B cell (primary cell): ENCODE measurements at regions not wholly inside any gene's neighbourhood (a gene's known extent, or its start where the extent isn't known, plus 50 kb on each side); places are given as distances from the start of the nearest gene placed in this dataset.

ENCODE experiments used
- ATAC-seq: fragments of 200-7000 bp; cut with Tn5 transposase; one replicate; pipeline ENCODE4 v1.10.0; 2021; ENCODE audit warnings: low read depth, mild to moderate bottlenecking, moderate number of reproducible peaks, moderate library complexity
- CTCF ChIA-PET: fragments of 350-600 bp; sonication (Branson Sonifier 250); formaldehyde crosslinking; loops from one replicate; lab custom pipeline; 2021; ENCODE audit warnings: antibody characterized with exemption, inconsistent platforms; lab: Charles Lee
- POLR2A ChIA-PET: fragments of 350-600 bp; sonication (Branson Sonifier 250); formaldehyde crosslinking; loops from one replicate; lab custom pipeline; 2021; ENCODE audit warnings: antibody characterized with exemption; lab: Charles Lee
- DNase-seq: peaks from one replicate; pipeline ENCODE4 v3.0.0; 2013
- H2AFZ ChIP-seq: 2 replicates; pipeline ENCODE4 v1.6.1; 2012; ENCODE audit warnings: mild to moderate bottlenecking, low read depth, low read length; ENCODE audit not compliant: insufficient read depth, poor library complexity, severe bottlenecking
- H3K27ac ChIP-seq, 2 donors: 1 replicate in 1 of 2; 2 replicates in 1 of 2; pipeline ENCODE4 v1.5.1; 2012 to 2013; ENCODE audit warnings: low read length in 2 of 2, mild to moderate bottlenecking in 2 of 2, moderate library complexity in 1 of 2
- H3K27me3 ChIP-seq, 4 experiments: fragments of 200-600 bp in 1 of 4; sonication (generic) in 1 of 4; replicated peaks in 1 of 4; 1 replicate in 2 of 4; 2 replicates in 2 of 4; pipeline versions ENCODE4 v1.6.1 to v1.7.0; 2013 to 2016; ENCODE audit warnings: low read length in 3 of 4, mild to moderate bottlenecking in 2 of 4, mixed read lengths in 1 of 4, moderate library complexity in 1 of 4; ENCODE audit not compliant: insufficient read depth in 4 of 4, control insufficient read depth in 3 of 4; ENCODE audit errors: control extremely low read depth in 1 of 4
- H3K36me3 ChIP-seq, 2 experiments: replicated peaks in 1 of 2; 1 replicate in 1 of 2; 2 replicates in 1 of 2; pipeline versions ENCODE4 v1.6.1 to v1.7.1; 2013; ENCODE audit warnings: low read length in 1 of 2; ENCODE audit not compliant: insufficient read depth in 2 of 2, control insufficient read depth in 1 of 2; ENCODE audit errors: control extremely low read depth in 1 of 2, extremely low read depth in 1 of 2
- H3K4me1 ChIP-seq, 2 donors: fragments of 200-600 bp in 1 of 2; sonication (generic) in 1 of 2; 1 replicate in 1 of 2; 2 replicates in 1 of 2; pipeline versions ENCODE4 v1.5.1 to v1.6.1; 2013 to 2017; ENCODE audit warnings: low read length in 2 of 2; ENCODE audit not compliant: control insufficient read depth in 2 of 2, insufficient read depth in 2 of 2
- H3K4me2 ChIP-seq: replicated peaks from 2 replicates; pipeline ENCODE3; 2012; ENCODE audit warnings: mild to moderate bottlenecking, low read depth, low read length; ENCODE audit not compliant: poor library complexity, severe bottlenecking
- H3K4me3 ChIP-seq, 5 experiments: fragments of 200-600 bp in 1 of 5; sonication (generic) in 1 of 5; 1 replicate in 3 of 5; 2 replicates in 2 of 5; pipeline versions ENCODE4 v1.5.1 to v1.7.0; 2011 to 2016; ENCODE audit warnings: low read length in 4 of 5, mild to moderate bottlenecking in 4 of 5, low read depth in 2 of 5, control low read depth in 1 of 5, moderate library complexity in 1 of 5; ENCODE audit not compliant: insufficient read depth in 1 of 5; ENCODE audit errors: control extremely low read depth in 1 of 5, extremely low read depth in 1 of 5
- H3K79me2 ChIP-seq: fragments of 200-600 bp; sonication (generic); one replicate; pipeline ENCODE4 v1.6.0; 2016; ENCODE audit warnings: low read length; ENCODE audit not compliant: control insufficient read depth, insufficient read depth
- H3K9ac ChIP-seq: fragments of 200-600 bp; sonication (generic); 2 replicates; pipeline ENCODE4 v1.6.1; 2017; ENCODE audit warnings: mild to moderate bottlenecking, low read length, moderate library complexity
- H3K9me3 ChIP-seq, 3 donors: one replicate each; pipeline versions ENCODE4 v1.6.1 to v1.7.1; 2013; ENCODE audit warnings: low read length in 2 of 3; ENCODE audit not compliant: control insufficient read depth in 2 of 3, insufficient read depth in 1 of 3; ENCODE audit errors: control extremely low read depth in 1 of 3
- H4K20me1 ChIP-seq: 2 replicates; pipeline ENCODE4 v1.6.0; 2012; ENCODE audit warnings: mild to moderate bottlenecking, low read length; ENCODE audit not compliant: insufficient read depth, control insufficient read depth, poor library complexity, severe bottlenecking
- H3K27ac Mint-ChIP-seq: one replicate; pipeline ENCODE4 v1.8.0; 2021; ENCODE audit warnings: mixed read lengths
- H3K27me3 Mint-ChIP-seq: one replicate; pipeline ENCODE4 v1.8.0; 2021; ENCODE audit warnings: mixed read lengths
- H3K4me1 Mint-ChIP-seq: one replicate; pipeline ENCODE4 v1.8.0; 2021; ENCODE audit warnings: mixed read lengths
- H3K4me3 Mint-ChIP-seq: one replicate; pipeline ENCODE4 v1.8.0; 2021; ENCODE audit warnings: mixed read lengths
- H3K9me3 Mint-ChIP-seq: one replicate; pipeline ENCODE4 v1.8.0; 2022; ENCODE audit warnings: mixed read lengths; ENCODE audit not compliant: insufficient read depth
- EZH2 ChIP-seq: IDR thresholded peaks from 2 replicates; pipeline ENCODE4 v1.6.1; 2012; ENCODE audit warnings: borderline replicate concordance, low read depth, mild to moderate bottlenecking, moderate library complexity, low read length; ENCODE audit not compliant: insufficient read depth, poor library complexity, severe bottlenecking
- WGBS: methylation state at CpG from one replicate; pipeline ENCODE4 v1.1.5; 2013; ENCODE audit warnings: missing lambda C conversion rate; ENCODE audit not compliant: insufficient coverage; 5-methylcytosine and 5-hydroxymethylcytosine counted together
- intact Hi-C: fragments of 100-400 bp; cut with micrococcal nuclease; formaldehyde crosslinking; loops from one replicate; pipeline ENCODE4 v1.10.0; 2022
- TF ChIP-seq, protein P1 (sequence below): fragments of 200-600 bp; IDR thresholded peaks from one replicate; pipeline ENCODE4 v1.8.0; 2022; ENCODE audit warnings: antibody characterized with exemption, mild to moderate bottlenecking

DNA sequence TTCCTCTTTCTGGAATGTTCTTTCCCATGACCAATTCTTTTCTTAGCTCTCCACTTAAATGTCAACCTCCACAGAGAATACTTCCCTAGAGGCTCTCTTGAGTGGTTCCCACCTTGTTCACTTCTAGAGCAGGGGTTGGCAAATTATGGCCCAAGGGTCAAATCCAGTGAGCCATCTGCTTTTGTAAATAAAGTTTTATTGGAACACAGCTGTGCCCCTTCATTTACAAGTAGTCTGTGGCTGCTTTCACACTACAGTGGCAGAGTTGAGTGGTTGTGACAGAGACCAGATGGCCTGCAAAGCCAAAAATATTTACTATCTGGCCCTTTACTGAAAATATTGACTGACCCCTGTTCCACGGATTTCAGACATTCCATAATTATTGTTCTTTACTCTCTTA, 166.2 kb downstream of the WNT5A start:
- TF ChIP-seq EZH2, result no peak
- TF ChIP-seq, protein P1, sequence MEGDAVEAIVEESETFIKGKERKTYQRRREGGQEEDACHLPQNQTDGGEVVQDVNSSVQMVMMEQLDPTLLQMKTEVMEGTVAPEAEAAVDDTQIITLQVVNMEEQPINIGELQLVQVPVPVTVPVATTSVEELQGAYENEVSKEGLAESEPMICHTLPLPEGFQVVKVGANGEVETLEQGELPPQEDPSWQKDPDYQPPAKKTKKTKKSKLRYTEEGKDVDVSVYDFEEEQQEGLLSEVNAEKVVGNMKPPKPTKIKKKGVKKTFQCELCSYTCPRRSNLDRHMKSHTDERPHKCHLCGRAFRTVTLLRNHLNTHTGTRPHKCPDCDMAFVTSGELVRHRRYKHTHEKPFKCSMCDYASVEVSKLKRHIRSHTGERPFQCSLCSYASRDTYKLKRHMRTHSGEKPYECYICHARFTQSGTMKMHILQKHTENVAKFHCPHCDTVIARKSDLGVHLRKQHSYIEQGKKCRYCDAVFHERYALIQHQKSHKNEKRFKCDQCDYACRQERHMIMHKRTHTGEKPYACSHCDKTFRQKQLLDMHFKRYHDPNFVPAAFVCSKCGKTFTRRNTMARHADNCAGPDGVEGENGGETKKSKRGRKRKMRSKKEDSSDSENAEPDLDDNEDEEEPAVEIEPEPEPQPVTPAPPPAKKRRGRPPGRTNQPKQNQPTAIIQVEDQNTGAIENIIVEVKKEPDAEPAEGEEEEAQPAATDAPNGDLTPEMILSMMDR, result no peak
- Mint-ChIP-seq H3K4me1 (no peaks in the 10 kb centered on the region), H3K4me3 (no peak overlapping the region), H3K9me3 (no peaks in the 10 kb centered on the region), H3K27ac (no peak overlapping the region), H3K27me3 (no peaks in the 10 kb centered on the region)
- H3K9me3 ChIP-seq, result peaks cover 0 to 7% (median 3%) of the 10 kb centered on the region in 3 donors
- H3K79me2 ChIP-seq, result no peaks in the 10 kb centered on the region
- intact Hi-C loops, result no loop called here
- H3K9ac ChIP-seq, result no peak overlapping the region
- H3K27me3 ChIP-seq, result no peaks in the 10 kb centered on the region
- no peak for DNase-seq
- no peak overlapping the region for H3K4me2 ChIP-seq
- H3K27ac ChIP-seq, result no peak overlapping the region
- ChIA-PET CTCF (no interaction called here), POLR2A (no interaction called here)
- no peaks in the 10 kb centered on the region for H4K20me1 ChIP-seq
- H3K4me1 ChIP-seq, result no peaks in the 10 kb centered on the region
- ATAC-seq, result no peak
- no peaks in the 10 kb centered on the region for H3K36me3 ChIP-seq
- no peak overlapping the region for H3K4me3 ChIP-seq
- H2AFZ ChIP-seq, result no peak overlapping the region
- WGBS, result no CpG with 5 or more reads among the region's 1 CpG

DNA sequence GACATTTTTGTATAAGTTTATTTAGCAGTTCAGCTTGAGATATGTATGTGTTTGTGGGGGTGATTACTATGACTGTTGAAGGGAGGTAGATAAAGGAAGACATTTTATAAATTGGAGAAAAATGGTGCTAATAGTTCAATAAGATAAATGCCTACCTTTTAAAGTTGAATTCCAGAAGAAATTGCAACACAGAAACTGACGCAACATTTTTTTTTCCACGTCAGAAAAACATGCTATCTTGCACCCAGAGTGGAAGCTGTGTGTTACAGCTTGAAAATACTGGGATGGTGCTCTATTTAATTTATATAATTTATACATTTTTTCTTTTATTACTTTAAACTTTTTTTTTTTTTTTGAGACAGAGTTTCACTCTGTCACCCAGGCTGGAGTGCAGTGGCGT, 171.7 kb downstream of the WNT5A start:
- Histone ChIP-seq H3K36me3 (no peaks in the 10 kb centered on the region), H3K4me3 (no peak overlapping the region), H3K79me2 (no peaks in the 10 kb centered on the region), H3K4me1 (no peaks in the 10 kb centered on the region), H3K27me3 (no peaks in the 10 kb centered on the region), H2AFZ (no peak overlapping the region), H3K4me2 (no peak overlapping the region), H3K27ac (no peak overlapping the region), H4K20me1 (no peaks in the 10 kb centered on the region), H3K9me3 (peaks cover 0 to 3% (median 0%) of the 10 kb centered on the region in 3 donors), H3K9ac (no peak overlapping the region)
- no peaks in the 10 kb centered on the region for H3K4me1 Mint-ChIP-seq
- no peaks in the 10 kb centered on the region for H3K27me3 Mint-ChIP-seq
- DNase-seq (no peak), ATAC-seq (no peak)
- no peak for TF ChIP-seq EZH2
- TF ChIP-seq, protein P1, result no peak
- ChIA-PET CTCF (no interaction called here), POLR2A (no interaction called here)
- no peak overlapping the region for H3K27ac Mint-ChIP-seq
- WGBS, result 14% methylated on average over 1 of the region's 3 CpGs
- no peak overlapping the region for H3K4me3 Mint-ChIP-seq
- no peaks in the 10 kb centered on the region for H3K9me3 Mint-ChIP-seq
- intact Hi-C loops, result no loop called here
